PFSK-1 (cell line): ENCODE measurements at regions not wholly inside any gene's neighbourhood (a gene's known extent, or its start where the extent isn't known, plus 50 kb on each side); places are given as distances from the start of the nearest gene placed in this dataset.

ENCODE experiments used
- FOXP2 ChIP-seq: optimal IDR thresholded peaks from 2 replicates; pipeline ENCODE3; 2011; ENCODE audit warnings: borderline replicate concordance, control low read depth, inconsistent platforms; ENCODE audit not compliant: insufficient read depth; ENCODE audit errors: extremely low read length, extremely low read depth
- POLR2AphosphoS5 ChIP-seq: IDR thresholded peaks from 2 replicates; pipeline ENCODE4 v1.6.1; 2012; ENCODE audit warnings: low read depth, mild to moderate bottlenecking, control low read depth, low read length, moderate library complexity
- SIN3A ChIP-seq: IDR thresholded peaks from 2 replicates; pipeline ENCODE4 v1.6.1; 2012; ENCODE audit warnings: mild to moderate bottlenecking, low read length, moderate library complexity, borderline replicate concordance; ENCODE audit not compliant: insufficient read depth
- TAF1 ChIP-seq: IDR thresholded peaks from 2 replicates; pipeline ENCODE4 v1.6.1; 2012; ENCODE audit warnings: low read length, control low read depth, borderline replicate concordance; ENCODE audit not compliant: insufficient read depth
- TF ChIP-seq, protein P1 (sequence below), 2 experiments: IDR thresholded peaks; 2 replicates each; pipeline versions ENCODE4 v1.6.1 to v1.8.0; 2011 to 2012; ENCODE audit warnings: low read depth in 2 of 2, low read length in 2 of 2, control low read depth in 1 of 2, inconsistent platforms in 1 of 2, mild to moderate bottlenecking in 1 of 2, moderate library complexity in 1 of 2; ENCODE audit not compliant: insufficient read depth in 1 of 2

DNA sequence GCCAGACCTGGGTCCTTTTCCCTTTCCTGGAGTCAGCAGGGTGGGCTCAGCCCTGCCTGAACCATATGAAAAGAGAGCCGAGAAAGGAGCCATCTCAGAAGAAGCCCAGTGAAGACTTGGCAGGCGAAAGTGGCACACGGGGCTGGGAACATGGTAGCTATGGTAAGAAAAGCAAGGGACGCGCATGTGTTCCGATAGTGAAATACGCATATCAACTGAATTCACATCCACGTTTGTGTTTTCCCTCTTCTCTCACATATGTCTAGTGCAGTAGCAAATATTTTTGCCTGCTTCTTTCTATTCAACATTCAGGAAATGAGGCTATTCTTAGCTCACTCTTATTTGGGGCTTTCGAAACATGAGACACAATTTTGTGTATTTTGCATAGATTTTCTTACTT is 54.1 kb upstream of the PEG3 start:
- TF ChIP-seq, protein P1, sequence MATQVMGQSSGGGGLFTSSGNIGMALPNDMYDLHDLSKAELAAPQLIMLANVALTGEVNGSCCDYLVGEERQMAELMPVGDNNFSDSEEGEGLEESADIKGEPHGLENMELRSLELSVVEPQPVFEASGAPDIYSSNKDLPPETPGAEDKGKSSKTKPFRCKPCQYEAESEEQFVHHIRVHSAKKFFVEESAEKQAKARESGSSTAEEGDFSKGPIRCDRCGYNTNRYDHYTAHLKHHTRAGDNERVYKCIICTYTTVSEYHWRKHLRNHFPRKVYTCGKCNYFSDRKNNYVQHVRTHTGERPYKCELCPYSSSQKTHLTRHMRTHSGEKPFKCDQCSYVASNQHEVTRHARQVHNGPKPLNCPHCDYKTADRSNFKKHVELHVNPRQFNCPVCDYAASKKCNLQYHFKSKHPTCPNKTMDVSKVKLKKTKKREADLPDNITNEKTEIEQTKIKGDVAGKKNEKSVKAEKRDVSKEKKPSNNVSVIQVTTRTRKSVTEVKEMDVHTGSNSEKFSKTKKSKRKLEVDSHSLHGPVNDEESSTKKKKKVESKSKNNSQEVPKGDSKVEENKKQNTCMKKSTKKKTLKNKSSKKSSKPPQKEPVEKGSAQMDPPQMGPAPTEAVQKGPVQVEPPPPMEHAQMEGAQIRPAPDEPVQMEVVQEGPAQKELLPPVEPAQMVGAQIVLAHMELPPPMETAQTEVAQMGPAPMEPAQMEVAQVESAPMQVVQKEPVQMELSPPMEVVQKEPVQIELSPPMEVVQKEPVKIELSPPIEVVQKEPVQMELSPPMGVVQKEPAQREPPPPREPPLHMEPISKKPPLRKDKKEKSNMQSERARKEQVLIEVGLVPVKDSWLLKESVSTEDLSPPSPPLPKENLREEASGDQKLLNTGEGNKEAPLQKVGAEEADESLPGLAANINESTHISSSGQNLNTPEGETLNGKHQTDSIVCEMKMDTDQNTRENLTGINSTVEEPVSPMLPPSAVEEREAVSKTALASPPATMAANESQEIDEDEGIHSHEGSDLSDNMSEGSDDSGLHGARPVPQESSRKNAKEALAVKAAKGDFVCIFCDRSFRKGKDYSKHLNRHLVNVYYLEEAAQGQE (IDR thresholded peaks at IDR 0.05; ENCODE audit: insufficient read depth in 1 of 2, low read depth in 2 of 2, low read length in 2 of 2): no peak
- TF ChIP-seq TAF1 (no peak), POLR2AphosphoS5 (no peak), SIN3A (no peak), FOXP2 (no peak)

DNA sequence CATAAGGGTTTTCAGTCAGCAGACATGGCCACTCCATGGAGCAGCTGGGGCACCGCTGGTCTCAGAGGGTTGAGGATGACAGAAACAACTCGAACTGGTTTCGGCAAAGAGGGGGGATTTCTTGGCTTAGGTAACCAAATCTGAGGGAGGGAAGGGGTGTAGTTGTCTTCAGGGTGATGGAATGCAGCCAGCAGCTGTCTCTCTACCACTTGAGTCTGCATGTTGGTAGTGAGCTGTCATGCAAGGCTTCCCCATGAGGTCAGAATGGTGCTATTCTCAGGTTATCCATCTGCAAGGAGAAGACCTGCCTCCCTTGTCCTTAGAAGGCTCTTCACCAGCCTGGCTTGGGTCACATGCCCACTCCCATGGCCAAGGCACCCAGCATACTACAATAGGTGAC is 55.6 kb upstream of the PEG3 start:
- TF ChIP-seq, protein P1 (IDR thresholded peaks at IDR 0.05; ENCODE audit: insufficient read depth in 1 of 2, low read depth in 2 of 2, low read length in 2 of 2): no peak
- TF ChIP-seq FOXP2: no peak
- no peak for TF ChIP-seq TAF1
- TF ChIP-seq SIN3A: no peak
- TF ChIP-seq POLR2AphosphoS5: no peak

DNA sequence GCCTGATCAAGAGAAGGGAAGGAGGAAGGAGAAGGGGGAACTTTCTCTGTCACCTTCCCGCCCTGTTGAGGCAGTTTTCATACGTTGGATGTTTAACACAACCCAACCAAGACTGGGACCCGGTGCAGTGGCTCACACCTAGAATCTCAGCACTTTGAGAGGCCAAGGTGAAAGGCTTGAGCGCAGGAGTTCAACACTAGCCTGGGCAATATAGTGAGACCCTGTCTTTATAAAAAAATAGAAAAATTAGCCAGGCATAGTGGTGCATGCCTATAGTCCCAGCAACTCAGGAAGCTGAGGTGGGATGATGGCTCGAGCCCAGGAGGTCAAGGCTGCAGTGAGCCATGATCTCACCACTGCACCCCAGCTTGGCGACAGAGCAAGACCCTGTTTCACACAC is 59.4 kb upstream of the PEG3 start:
- TF ChIP-seq SIN3A (no peak), FOXP2 (no peak), TAF1 (no peak), POLR2AphosphoS5 (no peak)
- TF ChIP-seq, protein P1 (IDR thresholded peaks at IDR 0.05; ENCODE audit: insufficient read depth in 1 of 2, low read depth in 2 of 2, low read length in 2 of 2): no peak

DNA sequence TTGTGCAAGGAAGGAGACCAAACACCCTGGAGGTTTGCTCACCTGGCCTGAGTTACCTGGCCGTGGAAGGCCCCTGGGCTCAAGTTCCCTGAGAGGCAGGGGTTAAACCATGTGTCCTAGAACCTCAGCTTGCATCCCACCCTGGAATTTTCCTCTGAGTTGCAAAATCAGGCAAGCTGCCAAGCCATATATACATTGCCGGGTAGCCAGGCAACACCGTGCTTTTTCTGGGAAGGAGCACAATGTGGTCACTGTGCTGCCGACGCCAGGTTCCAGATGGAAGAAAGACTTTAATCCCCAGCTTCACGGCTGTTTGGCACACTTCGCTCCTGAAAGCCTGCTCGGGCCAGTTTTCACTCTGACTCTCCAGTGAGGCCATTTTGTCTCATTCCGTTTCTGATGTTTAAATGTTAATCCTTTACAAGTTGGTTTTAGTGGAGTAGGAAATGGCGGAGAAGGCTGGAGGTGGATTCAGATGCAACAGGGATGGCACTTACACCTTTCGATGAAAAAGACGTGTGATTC is 60.1 kb upstream of the PEG3 start:
- TF ChIP-seq SIN3A (no peak), FOXP2 (no peak), TAF1 (no peak), POLR2AphosphoS5 (no peak)
- TF ChIP-seq, protein P1 (IDR thresholded peaks at IDR 0.05; ENCODE audit: insufficient read depth in 1 of 2, low read depth in 2 of 2, low read length in 2 of 2): no peak
